ENCODE measurements at regions not wholly inside any gene's neighbourhood (a gene's known extent, or its start where the extent isn't known, plus 50 kb on each side); places are given as distances from the start of the nearest gene placed in this dataset.

DNA sequence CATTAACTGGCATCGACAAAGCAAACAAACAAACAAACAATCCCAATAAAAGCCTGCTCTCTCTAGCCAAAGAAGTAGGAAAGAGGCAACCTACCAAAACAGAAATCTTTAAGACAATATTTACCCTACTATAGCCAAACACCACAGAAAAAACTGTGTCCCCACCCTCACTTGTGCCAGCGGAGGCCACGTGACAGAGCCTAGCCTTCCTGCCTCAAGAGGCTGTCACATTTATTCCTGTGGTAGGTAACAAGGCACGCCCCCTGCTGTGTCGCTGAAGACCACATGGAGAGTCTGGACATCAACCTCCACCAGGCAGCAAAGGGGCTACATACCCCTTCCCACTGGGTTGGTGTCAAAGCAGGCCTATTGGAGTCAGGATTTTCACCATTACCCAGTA lies 148.1 kb downstream of the LMNTD1 start:
- Histone ChIP-seq H3K79me2 (ENCODE audit: control insufficient read depth, insufficient read depth, low read length) (no peaks in the 10 kb centered on the region), H3K27ac (ENCODE audit: insufficient read depth, low read depth, low read length) (no peak overlapping the region), H4K20me1 (replicated peaks; ENCODE audit: control insufficient read depth, extremely low read depth, insufficient read depth, low read length) (no peaks in the 10 kb centered on the region), H3K9ac (replicated peaks; ENCODE audit: extremely low read depth, insufficient read depth, low read length) (no peak overlapping the region), H3K36me3 (ENCODE audit: control insufficient read depth in 2 of 2, extremely low read depth in 1 of 2, insufficient read depth in 2 of 2, low read length in 2 of 2) (no peaks in the 10 kb centered on the region), H3K4me2 (ENCODE audit: insufficient read depth, low read length) (no peak overlapping the region), H3K4me3 (replicated peaks in 1 of 3; ENCODE audit: insufficient read depth in 1 of 3, low read depth in 1 of 3, low read length in 3 of 3) (no peak overlapping the region), H3K4me1 (ENCODE audit: control insufficient read depth, extremely low read depth, insufficient read depth, low read length) (no peaks in the 10 kb centered on the region), H2AFZ (ENCODE audit: low read depth, low read length) (no peak overlapping the region), H3K9me1 (replicated peaks; ENCODE audit: control insufficient read depth, extremely low read depth, insufficient read depth, low read length) (no peaks in the 10 kb centered on the region), H3K27me3 (ENCODE audit: control insufficient read depth in 2 of 2, insufficient read depth in 2 of 2, low read length in 2 of 2) (peaks cover 0 to 5% of the 10 kb centered on the region in 2 experiments), H3K9me3 (replicated peaks; ENCODE audit: control insufficient read depth, insufficient read depth, low read length) (no peaks in the 10 kb centered on the region)
- DNase-seq (ENCODE audit: low read depth, low spot score), result no peak
- TF ChIP-seq POLR2AphosphoS5 (IDR thresholded peaks at IDR 0.05; ENCODE audit: insufficient read depth, low read depth, low read length) (no peak), EZH2 (IDR thresholded peaks at IDR 0.05; ENCODE audit: borderline replicate concordance, low read depth, low read length, severe bottlenecking) (no peak), POLR2A (IDR thresholded peaks at IDR 0.05; ENCODE audit: low read depth, low read length) (no peak), GATA2 (IDR thresholded peaks at IDR 0.05; ENCODE audit: insufficient read depth, insufficient read length, low read depth, low read length) (no peak), JUN (IDR thresholded peaks at IDR 0.05; ENCODE audit: borderline replicate concordance, insufficient read depth, insufficient read length, low read depth) (no peak), MYC (IDR thresholded peaks at IDR 0.05; ENCODE audit: low read depth, low read length) (no peak), FOS (IDR thresholded peaks at IDR 0.05; ENCODE audit: borderline replicate concordance, insufficient read depth, low read length) (no peak)
- TF ChIP-seq, protein P1, sequence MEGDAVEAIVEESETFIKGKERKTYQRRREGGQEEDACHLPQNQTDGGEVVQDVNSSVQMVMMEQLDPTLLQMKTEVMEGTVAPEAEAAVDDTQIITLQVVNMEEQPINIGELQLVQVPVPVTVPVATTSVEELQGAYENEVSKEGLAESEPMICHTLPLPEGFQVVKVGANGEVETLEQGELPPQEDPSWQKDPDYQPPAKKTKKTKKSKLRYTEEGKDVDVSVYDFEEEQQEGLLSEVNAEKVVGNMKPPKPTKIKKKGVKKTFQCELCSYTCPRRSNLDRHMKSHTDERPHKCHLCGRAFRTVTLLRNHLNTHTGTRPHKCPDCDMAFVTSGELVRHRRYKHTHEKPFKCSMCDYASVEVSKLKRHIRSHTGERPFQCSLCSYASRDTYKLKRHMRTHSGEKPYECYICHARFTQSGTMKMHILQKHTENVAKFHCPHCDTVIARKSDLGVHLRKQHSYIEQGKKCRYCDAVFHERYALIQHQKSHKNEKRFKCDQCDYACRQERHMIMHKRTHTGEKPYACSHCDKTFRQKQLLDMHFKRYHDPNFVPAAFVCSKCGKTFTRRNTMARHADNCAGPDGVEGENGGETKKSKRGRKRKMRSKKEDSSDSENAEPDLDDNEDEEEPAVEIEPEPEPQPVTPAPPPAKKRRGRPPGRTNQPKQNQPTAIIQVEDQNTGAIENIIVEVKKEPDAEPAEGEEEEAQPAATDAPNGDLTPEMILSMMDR (IDR thresholded peaks at IDR 0.05; ENCODE audit: extremely low read depth in 1 of 2, insufficient read depth in 1 of 2, low read depth in 1 of 2, low read length in 2 of 2), result no peak
- TF ChIP-seq, protein P2, sequence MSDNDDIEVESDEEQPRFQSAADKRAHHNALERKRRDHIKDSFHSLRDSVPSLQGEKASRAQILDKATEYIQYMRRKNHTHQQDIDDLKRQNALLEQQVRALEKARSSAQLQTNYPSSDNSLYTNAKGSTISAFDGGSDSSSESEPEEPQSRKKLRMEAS (IDR thresholded peaks at IDR 0.05; ENCODE audit: insufficient read depth, insufficient read length), result no peak
- BruUV-seq (replicated peaks), result no TSS peak
- POLR2A ChIA-PET, result no interaction called here
- intact Hi-C loops (cut with micrococcal nuclease), result no loop called here
- dilution Hi-C loops (cut with MboI; ENCODE audit: extremely low pct_ligation_motif_present, low sequenced_read_pairs), result no loop called here
- CTCF ChIA-PET, result no interaction called here
- FAIRE-seq, result no peak

Data from endothelial cell of umbilical vein (primary cell).